PC-9 (cell line): ENCODE measurements at regions not wholly inside any gene's neighbourhood (a gene's known extent, or its start where the extent isn't known, plus 50 kb on each side); places are given as distances from the start of the nearest gene placed in this dataset.
"Not testable (repeated sequence)": the region's sequence is repeated elsewhere in the genome, so short reads cannot be mapped to it uniquely, and the experiment has no call there.

ENCODE experiments used
- BruUV-seq: library from RNA; stranded (reverse); fragments of 400-500 nt; replicated peaks from 2 replicates; lab custom pipeline; 2021; lab: Mats Ljungman, UMichigan
- CTCF ChIA-PET: fragments of 300-600 bp; sonication (Branson Sonifier 250); formaldehyde crosslinking; loops from one replicate; lab custom pipeline; 2022; ENCODE audit warnings: antibody characterized with exemption; lab: Charles Lee
- POLR2A ChIA-PET: fragments of 300-600 bp; sonication (Branson Sonifier 250); formaldehyde crosslinking; loops from one replicate; lab custom pipeline; 2022; ENCODE audit warnings: antibody characterized with exemption; ENCODE audit not compliant: unreplicated experiment; lab: Charles Lee
- DNase-seq, 2 experiments: peaks; one replicate each; pipeline versions ENCODE4 v3.0.0 to v3.0.0-alpha.2; 2015 to 2022; ENCODE audit warnings: mixed read lengths in 1 of 2
- H2AFZ ChIP-seq: fragments of 200-600 bp; sonication (generic); 2 replicates; pipeline ENCODE4 v1.8.1; 2017; ENCODE audit warnings: antibody characterized with exemption
- H3F3A ChIP-seq: fragments of 200-600 bp; sonication (generic); 2 replicates; pipeline ENCODE4 v1.8.1; 2017; ENCODE audit warnings: antibody characterized with exemption, mild to moderate bottlenecking, low read depth; ENCODE audit not compliant: insufficient read depth
- H3K27ac ChIP-seq: fragments of 200-600 bp; sonication (generic); 2 replicates; pipeline ENCODE4 v1.6.1; 2016; ENCODE audit warnings: mixed run types
- H3K27me3 ChIP-seq: fragments of 200-600 bp; sonication (generic); 2 replicates; pipeline ENCODE4 v1.6.1; 2016; ENCODE audit warnings: low read depth, mixed run types; ENCODE audit not compliant: insufficient read depth
- H3K36me3 ChIP-seq: fragments of 200-600 bp; sonication (generic); 2 replicates; pipeline ENCODE4 v1.6.1; 2016; ENCODE audit warnings: low read depth, mixed run types
- H3K4me1 ChIP-seq: fragments of 200-600 bp; sonication (generic); replicated peaks from 2 replicates; pipeline ENCODE4 v1.6.1; 2016; ENCODE audit warnings: mixed run types; ENCODE audit not compliant: insufficient read depth
- H3K4me2 ChIP-seq: fragments of 200-600 bp; sonication (generic); 2 replicates; pipeline ENCODE4 v1.6.1; 2017; ENCODE audit warnings: mixed run types
- H3K4me3 ChIP-seq: fragments of 200-600 bp; sonication (generic); 2 replicates; pipeline ENCODE4 v1.6.1; 2016; ENCODE audit warnings: mixed run types
- H3K79me2 ChIP-seq: fragments of 200-600 bp; sonication (generic); 2 replicates; pipeline ENCODE4 v1.6.1; 2017; ENCODE audit warnings: low read depth, mixed run types
- H3K9me2 ChIP-seq: fragments of 200-600 bp; sonication (generic); 2 replicates; pipeline ENCODE4 v1.8.1; 2017; ENCODE audit warnings: mild to moderate bottlenecking; ENCODE audit not compliant: insufficient read depth
- H3K9me3 ChIP-seq: fragments of 200-600 bp; sonication (generic); 2 replicates; pipeline ENCODE4 v1.8.1; 2016; ENCODE audit warnings: low read depth; ENCODE audit not compliant: insufficient read depth
- H4K20me1 ChIP-seq: fragments of 200-600 bp; sonication (generic); 2 replicates; pipeline ENCODE4 v1.8.1; 2017; ENCODE audit not compliant: insufficient read depth
- CTCF ChIP-seq: fragments of 200-600 bp; sonication (generic); conservative IDR thresholded peaks from 2 replicates; pipeline ENCODE4 v1.6.1; 2017; ENCODE audit warnings: mixed run types, antibody characterized with exemption, mild to moderate bottlenecking, moderate library complexity
- EZH2 ChIP-seq: fragments of 200-600 bp; sonication (generic); IDR thresholded peaks from 2 replicates; pipeline ENCODE4 v1.8.0; 2017; ENCODE audit warnings: antibody characterized with exemption, low read depth
- intact Hi-C: fragments of 100-400 bp; cut with micrococcal nuclease; formaldehyde crosslinking; loops from one replicate; pipeline ENCODE4 v1.10.0; 2022; ENCODE audit not compliant: unreplicated experiment

GRCh38 chr7:53485354-53485753 is 449.9 kb downstream of the POM121L12 start:
- Histone ChIP-seq H4K20me1 (no peaks in the 10 kb centered on the region), H3K27ac (no peak overlapping the region), H3K36me3 (no peaks in the 10 kb centered on the region), H3F3A (no peaks in the 10 kb centered on the region), H2AFZ (no peak overlapping the region), H3K9me2 (no peaks in the 10 kb centered on the region), H3K27me3 (no peaks in the 10 kb centered on the region), H3K79me2 (no peaks in the 10 kb centered on the region), H3K4me2 (no peak overlapping the region), H3K4me3 (no peak overlapping the region), H3K9me3 (no peaks in the 10 kb centered on the region), H3K4me1 (no peaks in the 10 kb centered on the region)
- BruUV-seq: no TSS peak
- DNase-seq: no peak
- POLR2A ChIA-PET: no interaction called here
- no peak for TF ChIP-seq CTCF
- CTCF ChIA-PET: no interaction called here
- intact Hi-C loops: no loop called here

GRCh38 chr7:53491051-53491450 is 455.6 kb downstream of the POM121L12 start:
- TF ChIP-seq CTCF: no peak
- TF ChIP-seq EZH2: no peak
- Histone ChIP-seq H3K4me2 (no peak overlapping the region), H3K4me1 (no peaks in the 10 kb centered on the region), H4K20me1 (no peaks in the 10 kb centered on the region), H3K27ac (no peak overlapping the region), H3K79me2 (no peaks in the 10 kb centered on the region), H3K9me2 (no peaks in the 10 kb centered on the region), H3K4me3 (no peak overlapping the region), H3K27me3 (peaks cover 17% of the 10 kb centered on the region; the same call in 1 of the 2 replicates), H3K36me3 (no peaks in the 10 kb centered on the region), H3K9me3 (no peaks in the 10 kb centered on the region), H3F3A (no peaks in the 10 kb centered on the region), H2AFZ (no peak overlapping the region)
- no peak for DNase-seq
- BruUV-seq: no TSS peak
- POLR2A ChIA-PET: no interaction called here
- CTCF ChIA-PET: no interaction called here
- intact Hi-C loops: no loop called here

- H3K4me2 ChIP-seq, H3K79me2 ChIP-seq, H3F3A ChIP-seq, H3K4me3 ChIP-seq, H3K9me3 ChIP-seq, H3K27ac ChIP-seq, CTCF ChIA-PET, H3K4me1 ChIP-seq, intact Hi-C loops, H2AFZ ChIP-seq, DNase-seq, H3K9me2 ChIP-seq, POLR2A ChIA-PET, BruUV-seq, H3K36me3 ChIP-seq, H4K20me1 ChIP-seq: not testable (repeated sequence)
- peaks cover 19% of the 10 kb centered on the region; the same call in 1 of the 2 replicates for H3K27me3 ChIP-seq
Observed at GRCh38 chr7:53495181-53495580, 459.7 kb downstream of the POM121L12 start.

GRCh38 chr7:53500076-53500475 is 464.6 kb downstream of the POM121L12 start:
- POLR2A ChIA-PET: no interaction called here
- TF ChIP-seq EZH2: no peak
- no peak for TF ChIP-seq CTCF
- no peak overlapping the region for H3K27ac ChIP-seq
- DNase-seq: no peak
- intact Hi-C loops: no loop called here
- H3K4me2 ChIP-seq: no peak overlapping the region
- no peak overlapping the region for H2AFZ ChIP-seq
- H3K79me2 ChIP-seq: no peaks in the 10 kb centered on the region
- CTCF ChIA-PET: no interaction called here
- 0 out of 2 replicates have a peak, but pooled peaks cover 2% of the 10 kb centered on the region for H3K27me3 ChIP-seq
- H3K9me3 ChIP-seq: no peaks in the 10 kb centered on the region
- H4K20me1 ChIP-seq: no peaks in the 10 kb centered on the region
- no peaks in the 10 kb centered on the region for H3F3A ChIP-seq
- H3K36me3 ChIP-seq: no peaks in the 10 kb centered on the region
- no peaks in the 10 kb centered on the region for H3K4me1 ChIP-seq
- no peaks in the 10 kb centered on the region; the same call in 1 of the 2 replicates for H3K9me2 ChIP-seq
- no peak overlapping the region for H3K4me3 ChIP-seq
- no TSS peak for BruUV-seq
